Cardiac septum (tissue), 1 donor: ENCODE measurements at regions not wholly inside any gene's neighbourhood (a gene's known extent, or its start where the extent isn't known, plus 50 kb on each side); places are given as distances from the start of the nearest gene placed in this dataset.
"Not testable (repeated sequence)": the region's sequence is repeated elsewhere in the genome, so short reads cannot be mapped to it uniquely, and the experiment has no call there.

ENCODE experiments used
- DNase-seq: peaks from one replicate; pipeline ENCODE4 v3.0.0-alpha.2; 2020; ENCODE audit warnings: low spot score
- intact Hi-C: fragments of 100-400 bp; cut with DNase I; formaldehyde crosslinking; loops from one replicate; pipeline ENCODE4 v1.14.0; 2022
- donor health status: DM: no; HTN: no; CAD: no.

DNA sequence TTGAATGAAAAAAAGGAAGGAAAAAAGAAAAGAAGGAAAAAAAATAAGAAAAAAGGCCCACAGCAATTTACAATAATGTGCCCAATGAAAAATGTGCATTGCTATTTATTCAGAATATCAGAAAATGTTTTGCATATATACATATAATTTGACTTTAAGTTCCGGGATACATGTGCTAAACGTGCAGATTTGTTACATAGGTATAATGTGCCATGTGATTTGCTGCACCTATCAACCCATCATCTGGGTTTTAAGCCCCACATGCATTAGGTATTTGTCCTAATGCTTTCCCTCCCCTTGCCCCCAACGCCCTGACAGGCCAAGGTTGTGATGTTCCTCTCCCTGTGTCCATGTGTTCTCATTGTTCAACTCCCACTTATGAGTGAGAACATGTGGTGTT is 738.0 kb upstream of the CDH6 start:
- intact Hi-C loops, DNase-seq: not testable (repeated sequence)

DNA sequence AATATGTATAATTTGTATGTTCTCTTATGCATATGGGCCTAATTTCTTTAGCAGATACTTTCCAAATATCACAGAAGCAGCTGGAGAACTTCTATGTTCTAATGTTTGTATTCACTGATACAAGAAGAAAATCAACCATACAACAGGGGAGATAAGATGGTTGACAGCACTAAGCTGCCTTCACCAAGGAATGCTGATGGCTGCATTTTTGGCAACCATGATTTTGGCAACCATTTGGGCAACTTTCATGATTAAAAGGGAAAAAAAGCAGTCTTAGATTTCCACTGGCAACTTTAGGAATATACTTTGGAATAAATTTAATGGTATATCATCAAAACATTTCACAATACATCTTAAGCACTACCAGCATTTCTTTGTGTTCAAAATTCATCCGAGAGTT is 740.3 kb upstream of the CDH6 start:
- intact Hi-C loops: no loop called here
- no peak for DNase-seq

DNA sequence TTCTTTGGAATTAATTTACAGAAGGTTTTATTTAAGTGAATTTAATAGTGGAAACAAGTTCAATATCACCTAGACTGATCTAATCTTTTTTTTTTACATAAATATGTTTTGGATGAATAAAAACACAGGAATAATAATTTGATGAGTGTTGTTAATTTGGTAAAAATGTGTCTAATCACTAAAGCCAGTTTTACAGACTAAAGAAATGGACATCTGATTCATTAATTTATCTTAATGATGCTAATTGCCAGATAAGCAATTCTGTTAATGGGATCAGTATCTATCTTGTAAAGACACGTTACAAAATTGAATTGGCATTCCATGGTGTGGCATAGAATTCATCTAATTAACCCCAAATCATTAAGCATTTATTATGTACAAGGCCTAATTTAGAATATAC is 743.3 kb upstream of the CDH6 start:
- intact Hi-C loops: no loop called here
- DNase-seq: no peak

DNA sequence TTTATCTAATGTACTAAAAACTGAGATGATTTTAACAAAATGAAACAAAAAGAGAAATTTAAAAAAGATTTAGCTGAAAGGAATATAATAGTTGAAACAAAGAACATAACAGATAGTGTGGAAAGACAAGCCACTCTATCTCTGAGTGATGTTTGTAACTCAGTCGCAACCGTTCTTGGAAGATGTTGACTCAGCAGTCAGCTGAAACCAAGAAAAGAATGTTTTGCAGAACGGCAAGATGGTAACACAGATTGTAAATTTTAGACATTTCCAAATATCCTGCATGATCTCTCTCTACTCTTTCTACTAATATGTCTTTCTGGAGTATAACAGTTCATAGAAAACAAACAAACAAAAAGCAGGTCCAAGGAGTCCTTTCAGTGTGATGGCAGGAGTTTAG is 746.1 kb upstream of the CDH6 start:
- intact Hi-C loops: no loop called here

DNA sequence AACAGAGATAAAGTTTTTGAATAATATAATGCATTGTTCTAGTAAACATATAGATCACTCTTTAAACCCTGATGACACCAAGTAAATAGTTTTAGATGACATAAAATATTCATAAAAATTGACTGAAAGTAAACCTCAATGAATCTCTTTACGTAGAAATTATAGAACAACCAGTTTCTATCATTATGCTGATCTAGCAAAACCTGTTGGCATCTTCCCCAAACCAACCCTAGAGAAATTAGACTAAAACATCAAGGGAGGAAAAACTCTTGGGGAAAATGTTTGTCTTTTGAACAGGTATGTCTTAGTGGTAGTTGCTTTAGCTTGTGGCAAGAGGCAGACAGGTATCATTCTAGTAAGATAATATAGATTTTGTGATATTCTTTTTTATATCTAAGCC is 747.0 kb upstream of the CDH6 start:
- intact Hi-C loops: no loop called here
- no peak for DNase-seq

More for the DNA sequence above, 746.1 kb upstream of the CDH6 start:
- DNase-seq: no peak

DNA sequence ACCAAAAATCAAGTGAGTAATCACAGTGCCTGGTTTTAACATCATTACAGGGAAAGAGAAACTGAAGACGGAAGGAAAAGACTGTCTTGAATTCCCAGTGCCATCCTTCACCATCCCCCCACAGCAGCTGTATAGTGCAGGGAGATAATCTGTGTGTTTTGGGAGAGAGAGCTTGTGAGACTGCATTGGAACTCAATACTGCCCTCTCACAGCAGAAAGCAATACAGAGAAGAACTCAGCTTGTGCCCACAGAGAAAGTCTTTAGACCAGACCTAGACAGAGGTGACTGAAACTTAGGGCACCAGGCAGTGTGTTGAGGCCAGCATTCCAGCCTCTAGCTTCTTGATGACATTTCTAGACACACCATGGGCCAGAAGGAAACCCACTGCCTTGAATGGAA is 754.7 kb upstream of the CDH6 start:
- DNase-seq: no peak
- intact Hi-C loops: no loop called here

DNA sequence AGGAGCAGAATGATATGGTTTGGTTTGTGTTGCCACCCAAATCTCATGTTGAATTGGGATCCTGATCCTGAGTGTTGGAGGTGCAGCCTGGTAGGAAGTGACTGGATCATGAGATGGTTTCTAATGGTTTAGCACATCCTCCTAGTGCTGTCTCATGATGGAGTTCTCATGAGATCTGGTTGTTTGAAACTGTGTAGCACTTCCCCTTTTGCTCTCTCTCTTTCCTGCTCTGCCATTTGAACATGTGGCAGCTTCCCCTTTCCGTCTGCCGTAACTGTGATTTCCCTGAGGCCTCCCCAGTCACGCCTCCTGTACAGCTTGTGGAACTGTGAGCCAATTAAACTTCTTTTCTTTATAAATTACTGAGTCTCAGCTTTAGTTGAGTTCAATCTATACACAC is 756.8 kb upstream of the CDH6 start:
- DNase-seq: no peak
- intact Hi-C loops: no loop called here

DNA sequence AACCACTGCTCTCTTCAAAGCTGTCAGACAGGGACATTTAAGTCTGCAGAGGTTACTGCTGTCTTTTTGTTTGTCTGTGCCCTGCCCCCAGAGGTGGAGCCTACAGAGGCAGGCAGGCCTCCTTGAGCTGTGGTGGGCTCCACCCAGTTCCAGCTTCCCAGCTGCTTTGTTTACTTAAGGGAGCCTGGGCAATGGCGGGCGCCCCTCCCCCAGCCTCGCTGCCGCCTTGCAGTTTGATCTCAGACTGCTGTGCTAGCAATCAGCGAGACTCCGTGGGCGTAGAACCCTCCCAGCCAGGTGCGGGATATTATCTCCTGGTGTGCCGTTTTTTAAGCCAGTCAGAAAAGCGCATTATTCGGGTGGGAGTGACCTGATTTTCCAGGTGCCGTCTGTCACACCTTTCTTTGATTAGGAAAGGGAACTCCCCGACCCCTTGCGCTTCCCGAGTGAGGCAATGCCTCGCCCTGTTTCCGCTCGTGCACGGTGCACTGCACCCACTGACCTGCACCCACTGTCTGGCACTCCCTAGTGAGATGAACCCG is 764.5 kb upstream of the CDH6 start:
- DNase-seq, intact Hi-C loops: not testable (repeated sequence)

DNA sequence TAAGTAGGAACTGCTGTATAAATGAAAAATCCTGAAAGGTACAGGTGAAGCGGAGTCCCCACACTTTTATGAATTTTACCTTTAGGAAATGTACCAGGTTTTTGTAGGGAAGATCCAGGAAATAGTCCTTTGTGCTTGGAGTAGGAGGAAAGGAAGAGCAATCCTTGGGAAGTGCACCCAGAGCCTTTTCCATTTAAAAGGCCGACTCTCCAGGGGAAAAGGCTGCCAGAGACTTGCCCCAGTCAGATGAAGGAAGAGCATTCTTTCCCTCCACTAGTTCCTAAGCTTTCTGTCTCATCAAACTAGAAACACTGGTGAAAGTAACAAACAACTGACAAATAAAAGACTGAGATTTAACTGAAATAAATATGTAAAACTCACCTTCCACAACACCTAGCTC is 779.4 kb upstream of the CDH6 start:
- intact Hi-C loops: no loop called here

DNA sequence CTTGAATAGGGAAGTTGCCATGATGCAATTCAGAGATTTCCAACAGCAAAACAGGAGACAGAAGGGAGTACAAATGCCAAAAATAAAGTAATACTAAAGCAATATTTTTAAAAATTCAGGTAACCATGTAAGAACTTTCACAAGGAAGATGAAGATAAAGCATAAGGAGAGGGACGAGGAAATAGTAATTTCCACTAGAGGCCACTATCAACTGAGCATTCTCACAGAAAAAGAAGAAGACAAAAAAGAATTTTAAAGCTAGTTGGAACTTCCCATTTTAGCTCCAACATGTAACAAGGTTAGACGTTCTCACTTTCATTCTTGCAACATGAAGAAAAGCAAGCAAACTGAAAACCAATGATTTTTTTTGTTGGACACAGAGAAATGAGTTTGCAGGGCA is 779.9 kb upstream of the CDH6 start:
- DNase-seq: no peak
- intact Hi-C loops: no loop called here

More for the DNA sequence above, 779.4 kb upstream of the CDH6 start:
- DNase-seq: no peak

DNA sequence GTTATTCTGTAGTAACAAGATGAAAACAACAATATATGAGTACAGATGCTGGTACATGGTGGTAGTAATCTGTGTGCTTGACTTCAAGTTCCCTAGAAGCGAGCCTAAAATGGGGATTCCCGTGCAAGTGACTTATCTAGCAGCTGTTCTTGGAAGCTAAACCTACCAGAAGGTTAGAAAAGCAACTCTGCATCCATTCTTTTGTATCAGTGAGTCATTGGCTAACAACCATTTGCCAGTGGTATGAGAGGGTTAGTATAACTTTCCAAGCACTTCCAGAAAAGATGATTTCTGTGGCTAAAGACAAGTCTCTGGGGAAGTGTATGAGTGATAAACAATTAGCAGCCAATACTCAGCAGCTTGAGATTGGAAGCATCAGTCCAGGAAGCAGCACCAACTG is 787.7 kb upstream of the CDH6 start:
- no peak for DNase-seq
- intact Hi-C loops: no loop called here

DNA sequence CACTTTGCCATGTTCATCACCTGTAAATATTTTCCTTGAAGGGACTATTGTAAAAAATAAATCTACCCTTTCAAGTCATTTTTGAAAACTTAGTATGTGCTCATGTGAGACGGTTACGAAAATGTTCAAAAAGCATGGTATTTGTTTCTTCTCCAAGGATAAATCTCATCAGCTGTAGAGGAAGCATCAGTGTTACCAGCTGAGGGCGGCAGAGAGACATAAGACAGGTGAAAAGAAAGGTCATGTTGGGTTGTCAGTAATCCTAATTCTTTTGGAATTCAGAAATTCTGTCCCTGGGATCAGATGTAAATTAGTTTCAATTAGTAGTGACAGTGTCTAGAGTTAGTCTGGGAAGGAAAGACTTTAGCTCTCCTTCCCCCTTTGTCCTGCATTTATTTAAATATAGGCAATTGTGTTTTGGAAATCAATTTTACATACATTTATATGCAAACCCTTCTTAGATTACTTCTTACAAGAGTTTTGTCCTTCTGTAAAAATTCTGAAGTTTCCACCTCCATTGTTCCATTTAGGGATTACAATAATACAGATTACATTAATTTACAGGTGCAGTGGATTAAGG is 791.9 kb upstream of the CDH6 start:
- intact Hi-C loops: loop anchor here (5.0 kb wide), 1 partner anchor 831 kb away; no protein-coding TSS in a partner anchor
- no peak for DNase-seq

DNA sequence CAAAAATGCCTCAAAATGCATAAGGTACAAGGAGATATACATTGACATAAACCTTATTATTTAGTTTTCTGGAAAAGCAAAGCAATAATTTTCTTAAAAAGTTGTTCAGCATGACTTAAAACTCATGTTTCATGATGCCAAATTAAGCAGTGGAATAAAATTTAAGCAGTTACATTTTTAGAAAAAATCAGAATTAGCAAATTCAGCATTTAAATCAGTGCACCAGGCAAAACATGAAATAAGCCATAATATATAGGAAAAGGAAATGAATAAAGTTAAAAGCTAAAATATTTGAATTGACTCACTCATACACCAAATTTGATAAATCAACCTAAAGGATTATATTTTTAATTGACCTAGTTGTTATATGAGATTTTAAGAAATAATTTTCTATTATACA is 795.1 kb upstream of the CDH6 start:
- intact Hi-C loops: no loop called here
- no peak for DNase-seq

DNA sequence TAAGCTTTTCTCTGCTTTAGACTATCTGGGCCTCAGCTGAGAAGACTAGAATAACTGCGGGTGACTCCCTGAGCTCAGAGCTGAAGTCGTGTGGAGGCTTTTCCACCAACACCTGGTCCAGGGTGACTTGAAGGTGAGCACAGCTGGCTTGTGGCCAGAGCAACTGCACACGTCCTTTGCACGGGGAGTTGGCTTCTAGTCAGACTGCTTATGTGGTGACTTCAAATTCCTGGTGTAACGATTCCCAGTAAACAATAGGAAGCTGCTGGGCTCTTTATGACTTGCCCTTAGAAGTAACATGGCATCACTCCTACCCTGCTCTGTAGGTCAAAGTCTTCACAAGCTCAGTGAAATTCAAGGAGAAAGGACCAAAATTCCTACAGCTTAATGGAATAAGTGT is 800.6 kb upstream of the CDH6 start:
- DNase-seq: no peak
- intact Hi-C loops: no loop called here

DNA sequence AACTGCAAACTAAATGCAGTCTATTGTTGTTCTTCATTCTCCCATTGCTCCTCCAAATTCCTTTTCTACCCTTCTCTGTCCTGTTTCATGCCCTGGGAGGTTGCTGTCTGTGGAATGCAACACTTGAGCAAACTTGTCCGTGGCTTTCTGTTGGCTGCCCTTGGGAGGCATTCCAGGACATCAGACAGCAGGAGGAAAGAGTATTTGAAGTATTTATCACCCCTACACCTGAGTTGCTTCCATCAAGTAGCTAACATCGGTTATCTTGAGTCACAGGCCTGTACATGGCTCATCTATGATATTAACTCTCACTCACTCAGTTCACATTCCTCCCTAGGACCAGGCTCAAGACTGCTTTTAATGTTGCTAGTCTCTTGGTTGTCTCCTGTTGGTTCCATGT is 803.4 kb upstream of the CDH6 start:
- DNase-seq: no peak
- intact Hi-C loops: no loop called here

DNA sequence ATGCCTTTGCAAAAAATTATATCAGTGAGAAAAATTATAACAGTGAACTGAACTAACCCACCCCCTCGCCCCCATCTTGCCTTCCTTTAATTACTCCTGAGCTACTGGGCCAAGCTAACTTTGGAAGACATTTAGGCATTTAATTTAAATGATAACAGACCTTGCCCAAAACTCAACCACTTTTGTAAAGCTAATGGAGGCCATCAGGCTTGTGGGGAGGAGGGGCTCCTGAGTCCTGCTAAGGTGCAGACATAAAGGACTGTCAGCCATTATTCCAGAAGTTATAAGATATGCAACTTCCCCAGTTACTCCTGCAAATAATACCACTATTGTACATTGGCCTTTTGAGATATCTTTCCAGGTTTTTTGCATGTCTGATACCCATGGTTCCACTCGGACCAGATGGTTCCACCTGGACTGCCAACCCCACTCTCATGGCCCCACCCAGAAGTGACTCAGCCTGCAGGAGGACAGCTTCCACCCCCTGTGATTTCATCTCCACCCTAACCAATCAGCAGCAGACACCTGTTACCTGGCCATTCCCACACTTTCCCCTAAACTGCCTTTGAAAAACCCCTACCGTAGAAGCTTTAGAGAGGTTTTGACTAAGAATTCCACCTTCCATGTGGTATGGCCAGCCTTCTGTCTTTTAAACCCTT is 805.4 kb upstream of the CDH6 start:
- intact Hi-C loops: no loop called here
- no peak for DNase-seq

DNA sequence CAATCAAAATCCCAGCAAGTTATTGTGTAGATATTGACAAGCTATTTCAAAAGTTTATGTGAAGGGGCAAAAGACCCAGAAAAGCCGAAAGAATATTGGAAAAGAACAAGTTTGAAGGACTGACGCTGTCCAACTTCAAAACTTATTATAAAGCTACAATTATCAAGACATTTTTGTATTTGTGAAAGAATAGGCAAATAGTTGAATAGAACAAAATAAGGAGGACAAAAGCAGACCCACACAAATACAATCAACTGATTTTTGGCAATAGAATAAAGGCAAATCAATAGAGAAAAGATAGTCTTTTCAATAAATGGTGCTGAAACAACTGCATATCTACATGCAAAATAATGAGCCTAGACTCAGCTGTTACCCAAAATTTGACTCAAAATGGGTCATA is 807.7 kb upstream of the CDH6 start:
- DNase-seq: no peak
- intact Hi-C loops: no loop called here

DNA sequence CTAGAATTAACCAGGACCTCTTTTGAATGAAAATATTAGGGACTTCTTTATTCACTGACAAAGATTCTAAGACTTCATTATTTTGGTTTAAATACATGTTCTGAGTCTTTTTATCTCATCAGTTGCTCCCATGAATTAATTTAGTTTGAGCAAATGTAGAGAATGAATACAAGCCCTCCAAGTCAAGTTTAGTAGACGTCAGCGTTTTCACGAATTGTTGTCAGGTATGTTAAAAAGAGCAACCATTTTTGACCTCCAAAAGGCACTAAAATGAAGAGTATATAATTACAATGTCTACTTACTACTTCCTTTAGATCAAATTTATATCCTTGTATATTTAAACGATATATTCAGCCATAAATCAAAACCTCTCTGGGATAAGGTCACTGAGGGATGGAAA is 809.3 kb upstream of the CDH6 start:
- DNase-seq: no peak
- intact Hi-C loops: no loop called here

DNA sequence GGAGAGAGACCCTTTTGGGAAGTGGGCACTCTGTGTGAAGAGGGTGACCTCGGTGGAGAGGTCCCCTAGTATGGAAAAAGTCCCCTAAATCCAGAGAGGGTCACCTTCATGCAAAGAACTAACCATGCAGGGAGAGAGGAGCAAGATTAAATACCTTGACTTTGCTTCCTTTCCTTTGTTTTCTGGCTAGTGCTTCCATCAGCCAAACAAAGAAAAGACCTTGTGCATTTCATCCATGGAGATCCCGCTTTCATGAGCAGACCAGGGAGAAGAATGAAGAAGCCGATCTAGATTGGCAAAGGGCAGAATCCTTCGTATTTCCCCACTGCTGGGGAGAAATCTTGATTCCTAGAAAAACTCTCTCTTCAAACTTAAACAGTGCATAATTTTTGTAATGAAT is 813.3 kb upstream of the CDH6 start:
- no peak for DNase-seq

DNA sequence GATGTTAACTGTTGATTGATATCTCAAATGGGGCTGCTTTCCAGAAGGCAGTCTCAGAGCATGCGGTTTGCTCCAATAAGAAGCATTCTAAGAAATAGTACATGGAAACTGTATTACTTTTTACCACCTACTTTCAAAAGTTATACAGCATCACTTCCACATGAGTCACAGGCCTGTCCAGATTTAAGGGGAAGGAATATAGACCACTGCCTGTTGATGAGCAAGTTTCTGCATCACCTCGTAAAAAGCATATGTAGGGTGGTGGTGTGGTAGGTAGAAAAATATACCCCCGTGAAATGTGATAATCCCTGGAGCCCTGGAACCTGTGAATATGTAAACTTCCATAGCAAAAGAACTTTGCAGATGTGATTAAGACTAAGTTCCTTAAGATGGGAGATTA is 816.6 kb upstream of the CDH6 start:
- intact Hi-C loops: no loop called here
- DNase-seq: no peak

More for the DNA sequence above, 813.3 kb upstream of the CDH6 start:
- intact Hi-C loops: no loop called here

DNA sequence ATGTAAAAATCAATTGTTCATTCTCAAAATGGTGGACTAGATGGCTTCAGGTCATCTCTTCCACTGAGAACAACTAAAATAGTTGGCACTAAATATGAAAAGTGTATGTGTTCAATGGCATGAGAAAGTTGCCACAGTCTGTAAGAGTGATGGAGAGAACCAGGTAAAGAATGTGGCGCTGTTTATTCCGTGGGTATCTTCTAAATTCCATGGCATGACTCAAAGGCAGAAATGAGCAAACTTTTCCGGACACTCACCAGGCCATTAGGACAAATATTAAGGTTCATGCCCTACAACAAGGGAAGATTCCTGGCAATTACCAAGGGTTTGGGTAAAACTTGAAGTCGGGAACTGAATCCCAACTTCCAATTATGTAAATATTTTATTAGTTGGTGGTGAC is 825.4 kb upstream of the CDH6 start:
- intact Hi-C loops: no loop called here
- no peak for DNase-seq

DNA sequence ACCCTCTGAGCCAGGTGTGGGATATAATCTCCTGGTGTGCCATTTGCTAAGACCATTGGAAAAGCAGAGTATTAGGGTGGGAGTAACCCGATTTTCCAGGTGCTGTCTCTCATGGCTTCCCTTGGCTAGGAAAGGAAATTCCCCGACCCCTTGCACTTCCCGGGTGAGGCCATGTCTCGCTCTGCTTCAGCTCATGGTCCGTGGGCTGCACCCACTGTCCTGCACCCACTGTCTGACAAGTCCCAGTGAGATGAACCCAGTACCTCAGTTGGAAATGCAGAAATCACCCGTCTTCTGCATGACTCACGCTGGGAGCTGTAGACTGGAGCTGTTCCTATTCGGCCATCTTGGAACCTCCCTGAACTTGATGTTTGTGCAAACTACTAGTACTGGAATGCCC is 828.5 kb upstream of the CDH6 start:
- DNase-seq, intact Hi-C loops: not testable (repeated sequence)
